NB4 (cell line): ENCODE measurements at regions not wholly inside any gene's neighbourhood (a gene's known extent, or its start where the extent isn't known, plus 50 kb on each side); places are given as distances from the start of the nearest gene placed in this dataset.

Experiments
- CTCF ChIP-seq: IDR thresholded peaks from one replicate; pipeline ENCODE4 v1.5.1; 2012; ENCODE audit warnings: low read depth, low read length
- MAX ChIP-seq: IDR thresholded peaks from 2 replicates; pipeline ENCODE4 v1.6.1; 2011; ENCODE audit warnings: low read depth, low read length
- MYC ChIP-seq: IDR thresholded peaks from 2 replicates; pipeline ENCODE4 v1.6.1; 2011; ENCODE audit warnings: low read depth, low read length
- POLR2A ChIP-seq: IDR thresholded peaks from 2 replicates; pipeline ENCODE4 v1.6.1; 2011; ENCODE audit warnings: mild to moderate bottlenecking; ENCODE audit not compliant: insufficient read length; ENCODE audit errors: extremely low read depth

GRCh38 chr17:33562792-33563191 lies 269.7 kb upstream of the ASIC2 start:
- TF ChIP-seq CTCF (no peak), POLR2A (no peak), MYC (no peak), MAX (no peak)
